Amniotic stem cell (primary cell): ENCODE measurements at regions not wholly inside any gene's neighbourhood (a gene's known extent, or its start where the extent isn't known, plus 50 kb on each side); places are given as distances from the start of the nearest gene placed in this dataset.
"Not testable (repeated sequence)": the region's sequence is repeated elsewhere in the genome, so short reads cannot be mapped to it uniquely, and the experiment has no call there.

Source experiments
- DNase-seq: peaks from one replicate; lab custom pipeline; 2025; lab: John Stamatoyannopoulos, UW

DNA sequence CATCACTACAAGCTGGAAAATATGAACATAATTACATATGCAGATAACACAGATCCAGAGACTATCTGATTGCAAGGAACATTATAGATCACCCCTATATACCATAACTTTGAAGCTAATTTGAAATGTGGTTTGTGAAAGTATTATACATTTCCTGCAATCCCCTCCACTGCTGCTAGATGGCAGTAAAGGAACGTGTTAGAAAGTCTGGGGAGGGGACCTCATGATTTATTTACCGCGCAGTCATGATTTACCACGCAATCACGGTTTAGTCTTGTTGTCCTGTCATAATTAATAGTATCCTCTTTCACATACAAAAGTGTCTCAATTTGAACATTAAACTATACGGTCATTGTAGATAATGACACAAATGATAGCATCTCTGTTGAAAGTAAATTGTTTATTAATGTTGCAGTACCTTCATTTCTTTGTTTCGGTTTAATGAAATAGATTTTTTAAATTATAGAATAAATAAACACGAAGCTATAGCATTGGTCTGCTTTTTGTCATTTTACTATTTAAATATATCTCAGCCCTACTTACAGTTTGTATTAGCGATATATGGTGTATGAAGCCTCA, 145.3 kb upstream of the PRSS1 start:
- peak; percentile 49 for DNase-seq

DNA sequence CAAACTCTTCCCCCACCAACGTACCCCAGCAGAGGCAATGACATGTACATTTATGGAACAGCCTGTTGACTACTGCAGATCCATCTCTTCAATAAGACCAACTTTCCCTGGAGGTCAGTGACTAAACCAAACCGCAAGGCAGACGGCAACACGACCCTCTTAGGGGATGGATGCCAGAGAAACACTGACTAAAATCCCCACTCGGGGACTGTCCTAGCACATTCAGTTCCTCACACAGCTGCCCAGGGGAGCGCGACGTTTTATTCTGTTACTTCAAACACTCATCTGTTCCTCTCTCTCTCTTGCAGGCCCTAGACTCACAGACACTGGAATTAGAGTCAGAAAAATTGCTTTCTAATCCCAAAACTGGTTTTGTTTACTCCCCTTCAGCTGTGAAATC, 146.5 kb upstream of the PRSS1 start:
- no peak for DNase-seq

DNA sequence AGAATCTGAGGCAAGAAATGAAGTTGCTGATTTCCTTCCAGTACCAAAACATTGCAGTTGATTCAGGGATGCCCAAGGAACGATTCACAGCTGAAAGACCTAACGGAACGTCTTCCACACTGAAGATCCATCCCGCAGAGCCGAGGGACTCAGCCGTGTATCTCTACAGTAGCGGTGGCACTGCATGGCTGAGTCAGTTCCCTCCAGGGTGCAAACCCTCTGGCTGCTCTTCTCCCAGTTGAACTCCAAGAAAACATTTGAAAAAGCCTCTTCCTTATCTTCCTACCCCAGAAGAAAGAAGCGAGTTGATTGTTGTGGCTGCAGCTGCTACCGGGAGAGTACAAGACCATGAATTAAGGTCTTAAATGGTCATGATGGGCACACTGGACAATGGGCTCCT, 147.1 kb upstream of the PRSS1 start:
- no peak for DNase-seq

DNA sequence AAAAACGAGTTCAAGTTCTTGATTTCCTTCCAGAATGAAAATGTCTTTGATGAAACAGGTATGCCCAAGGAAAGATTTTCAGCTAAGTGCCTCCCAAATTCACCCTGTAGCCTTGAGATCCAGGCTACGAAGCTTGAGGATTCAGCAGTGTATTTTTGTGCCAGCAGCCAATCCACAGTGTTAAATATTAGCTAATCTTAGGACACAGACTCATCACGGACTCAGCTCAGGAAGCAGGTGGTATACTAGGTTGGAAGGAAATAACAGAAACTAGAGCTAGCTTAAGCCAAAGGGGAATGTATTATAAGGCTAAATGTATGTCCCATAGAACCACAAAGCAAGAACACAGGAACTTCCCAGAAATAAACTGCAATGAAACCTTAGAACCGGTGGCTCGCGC, 151.0 kb upstream of the PRSS1 start:
- DNase-seq = no peak

DNA sequence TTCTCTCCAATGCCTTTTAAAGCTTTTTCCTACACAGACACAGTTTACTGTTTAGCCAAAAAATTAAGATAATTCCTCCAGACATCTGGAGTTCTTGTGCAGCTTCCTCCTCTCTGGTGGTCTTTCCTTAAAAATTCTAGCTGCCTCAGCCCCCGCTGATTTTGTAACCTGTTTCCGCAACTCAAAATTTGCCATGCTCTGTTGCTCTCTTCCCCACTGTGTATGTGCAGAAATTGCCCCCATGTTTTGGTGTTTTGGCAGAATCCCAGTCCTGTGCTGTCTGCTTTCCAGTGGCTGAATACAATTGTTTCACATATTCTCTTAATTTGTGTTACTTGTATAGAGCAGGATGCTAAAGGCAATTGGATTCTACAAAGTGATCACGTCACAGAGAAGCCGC, 151.7 kb upstream of the PRSS1 start:
- no peak for DNase-seq

DNA sequence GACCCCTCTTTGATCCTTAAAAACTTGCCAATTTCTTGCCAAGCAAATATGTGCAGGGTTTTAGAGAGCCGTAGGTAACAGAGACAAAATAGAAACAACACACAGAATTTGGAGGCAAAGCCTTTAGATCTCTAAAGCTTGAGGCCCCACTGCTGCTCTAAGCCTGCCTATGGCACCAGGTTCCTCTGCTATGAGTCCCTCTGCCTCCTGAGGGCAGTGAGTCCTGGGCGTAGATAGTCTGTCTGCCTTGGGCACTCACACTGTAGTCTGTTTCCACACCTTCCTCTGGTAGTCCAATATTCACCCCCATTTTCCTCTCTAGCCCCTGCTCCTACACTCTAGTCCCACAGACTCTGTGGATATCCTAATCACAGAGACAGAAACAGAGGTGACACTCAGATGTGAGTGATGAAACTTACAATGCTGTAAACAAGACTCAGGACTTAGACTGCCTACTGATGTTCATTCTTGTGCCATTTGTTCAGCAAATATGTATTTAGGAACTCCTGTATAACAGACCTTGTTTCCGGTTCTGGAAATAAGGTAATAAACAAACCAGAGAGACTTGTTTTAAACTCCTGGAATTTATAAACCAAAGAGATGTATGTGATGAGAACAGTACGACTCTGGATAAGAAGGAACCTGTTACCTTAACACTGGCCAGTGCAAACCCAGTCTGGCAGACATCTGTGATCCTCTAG, 153.3 kb upstream of the PRSS1 start:
- no peak for DNase-seq

- no peak for DNase-seq
These were observed 155.2 kb upstream of the PRSS1 start for GRCh38 chr7:142594078-142594477.

DNA sequence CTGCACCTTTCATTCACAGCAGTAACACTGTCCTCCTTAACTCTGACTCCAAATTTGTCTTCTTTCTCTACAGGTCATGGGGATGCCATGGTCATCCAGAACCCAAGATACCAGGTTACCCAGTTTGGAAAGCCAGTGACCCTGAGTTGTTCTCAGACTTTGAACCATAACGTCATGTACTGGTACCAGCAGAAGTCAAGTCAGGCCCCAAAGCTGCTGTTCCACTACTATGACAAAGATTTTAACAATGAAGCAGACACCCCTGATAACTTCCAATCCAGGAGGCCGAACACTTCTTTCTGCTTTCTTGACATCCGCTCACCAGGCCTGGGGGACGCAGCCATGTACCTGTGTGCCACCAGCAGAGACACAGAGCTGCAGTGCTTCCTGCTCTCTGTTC, 156.2 kb upstream of the PRSS1 start:
- no peak for DNase-seq

DNA sequence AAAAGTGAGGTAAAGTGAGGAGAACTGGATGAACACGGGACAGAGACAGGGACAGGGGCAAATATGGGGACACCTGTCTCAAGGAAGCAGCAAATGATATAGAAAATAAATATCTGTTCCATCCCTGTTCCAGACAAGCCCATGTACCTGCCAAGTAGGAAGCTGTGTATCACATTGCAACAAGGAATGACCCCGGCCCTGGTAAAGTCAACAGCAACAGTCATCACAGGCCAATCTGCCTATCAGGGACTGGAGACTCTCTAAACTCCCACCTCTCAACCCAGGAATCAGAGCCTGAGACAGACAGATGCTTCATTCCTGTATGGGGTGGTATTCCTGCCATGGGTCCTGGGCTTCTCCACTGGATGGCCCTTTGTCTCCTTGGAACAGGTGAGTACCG, 156.6 kb upstream of the PRSS1 start:
- no peak for DNase-seq

DNA sequence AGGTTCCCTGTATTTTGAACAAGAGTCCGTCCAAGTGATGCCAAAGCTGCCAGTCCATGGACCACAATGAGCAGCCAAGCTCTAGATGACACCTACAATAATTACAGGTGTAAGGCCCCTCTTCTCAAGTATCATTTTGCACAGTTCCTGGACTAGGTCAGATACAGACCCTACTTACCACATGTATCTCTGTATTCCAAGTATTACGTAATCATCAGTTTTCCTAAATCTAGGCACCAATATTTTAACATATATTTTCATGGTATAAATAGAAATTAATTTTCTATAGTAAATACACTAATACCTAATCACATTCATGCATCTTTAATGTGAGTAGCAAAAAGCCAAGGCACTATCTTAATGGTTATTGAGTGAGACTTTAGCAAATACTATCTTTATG, 157.0 kb upstream of the PRSS1 start:
- DNase-seq = no peak

DNA sequence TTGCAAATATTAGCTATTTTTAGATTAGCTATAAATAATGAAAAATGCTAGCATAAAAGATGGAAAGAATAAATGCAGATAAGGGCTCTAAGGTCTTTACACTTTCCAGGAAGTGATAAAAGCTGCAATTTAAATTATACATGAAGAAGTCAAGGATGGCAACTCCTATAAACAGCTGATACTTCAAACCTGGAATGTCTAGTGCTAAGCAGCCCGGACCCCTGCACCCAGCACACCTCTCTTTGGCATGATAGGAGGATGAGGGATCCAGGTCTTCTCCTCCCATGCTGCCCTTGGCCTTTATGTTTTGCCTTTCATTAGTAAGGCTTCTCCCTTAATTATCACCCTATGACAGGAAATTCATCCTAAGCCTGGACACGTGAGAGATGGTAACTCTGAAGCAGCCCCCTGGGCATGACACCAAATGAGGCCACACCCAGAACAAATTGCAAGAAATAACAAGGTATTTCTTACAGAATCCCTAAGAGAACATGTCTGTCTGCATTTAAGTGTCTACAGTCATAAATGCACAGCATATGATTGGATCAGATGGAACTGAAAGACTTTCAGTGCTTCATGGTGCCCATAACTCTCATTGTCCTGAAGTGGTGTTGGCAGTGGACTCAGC, 158.3 kb upstream of the PRSS1 start:
- DNase-seq = no peak

GRCh38 chr7:142590077-142590476, 159.2 kb upstream of the PRSS1 start:
- no peak for DNase-seq

- DNase-seq = peak; percentile 32
These were observed 161.6 kb upstream of the PRSS1 start for GRCh38 chr7:142587578-142588191.

DNA sequence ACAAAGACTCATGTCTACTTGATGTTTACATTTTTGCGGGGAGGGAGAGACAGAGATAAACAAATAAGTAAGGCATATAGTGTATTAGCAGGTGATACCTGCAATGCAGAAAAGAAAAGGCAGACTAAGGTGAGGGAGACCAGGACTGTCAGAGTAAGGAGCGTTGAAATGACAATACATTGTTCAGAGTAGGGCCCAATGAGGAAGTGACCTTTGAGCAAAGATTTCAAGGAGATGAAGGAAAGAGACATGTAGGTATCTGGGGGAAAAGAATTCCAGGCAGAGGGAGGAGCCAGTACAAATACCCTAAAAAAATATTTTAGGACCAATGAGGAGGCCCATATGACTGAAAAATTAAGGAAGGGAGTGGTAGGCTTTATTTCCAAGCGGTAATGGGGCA, 162.7 kb upstream of the PRSS1 start:
- no peak for DNase-seq

GRCh38 chr7:142585425-142585824, 163.8 kb upstream of the PRSS1 start:
- no peak for DNase-seq

- DNase-seq = no peak
These were observed 164.5 kb upstream of the PRSS1 start for GRCh38 chr7:142584765-142585164.

DNA sequence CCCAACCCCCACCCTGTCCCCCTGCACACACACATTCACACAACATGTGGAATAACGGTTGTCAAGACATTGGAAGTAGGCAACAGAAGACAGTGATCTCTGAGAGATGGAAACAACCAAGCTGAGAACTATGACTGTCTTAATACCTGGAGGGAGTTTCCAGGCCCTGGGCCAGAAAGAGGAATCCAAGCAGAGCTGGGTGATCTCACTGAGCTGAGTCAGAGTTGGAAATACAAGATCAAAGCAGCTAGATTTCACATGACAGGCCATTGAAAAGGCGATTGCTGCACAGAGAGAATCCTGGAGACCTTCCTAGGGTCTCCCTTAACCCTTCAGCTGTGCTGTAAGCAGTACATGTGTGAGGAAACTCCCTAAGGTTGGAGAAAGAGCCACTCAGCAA, 165.8 kb upstream of the PRSS1 start:
- DNase-seq = peak; percentile 68

- no peak for DNase-seq
These were observed 166.9 kb upstream of the PRSS1 start for GRCh38 chr7:142582351-142582750.

GRCh38 chr7:142581341-142581740, 167.9 kb upstream of the PRSS1 start:
- DNase-seq = no peak

DNA sequence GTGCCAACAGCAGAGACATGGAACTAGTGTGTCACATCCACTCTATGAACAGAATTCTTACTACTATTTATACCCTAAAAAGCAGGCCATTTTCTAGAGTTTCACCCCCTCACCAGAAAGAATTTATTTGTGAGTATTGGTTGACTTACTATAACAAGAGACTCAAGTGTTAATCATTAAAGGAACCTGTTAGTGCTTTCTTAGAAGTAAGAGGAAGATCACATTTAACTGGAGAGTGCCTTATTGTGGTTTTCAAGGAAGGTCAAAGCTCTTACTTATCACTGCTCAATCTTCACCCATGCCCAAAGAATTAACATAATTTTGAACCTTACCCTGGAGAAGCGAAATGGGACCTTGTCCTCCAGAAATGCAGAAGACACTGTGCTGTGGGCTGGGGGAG, 169.3 kb upstream of the PRSS1 start:
- DNase-seq = no peak

- DNase-seq = not testable (repeated sequence)
These were observed 173.9 kb upstream of the PRSS1 start for GRCh38 chr7:142575351-142575750.

- no peak for DNase-seq
These were observed 177.7 kb upstream of the PRSS1 start for GRCh38 chr7:142571581-142571980.

DNA sequence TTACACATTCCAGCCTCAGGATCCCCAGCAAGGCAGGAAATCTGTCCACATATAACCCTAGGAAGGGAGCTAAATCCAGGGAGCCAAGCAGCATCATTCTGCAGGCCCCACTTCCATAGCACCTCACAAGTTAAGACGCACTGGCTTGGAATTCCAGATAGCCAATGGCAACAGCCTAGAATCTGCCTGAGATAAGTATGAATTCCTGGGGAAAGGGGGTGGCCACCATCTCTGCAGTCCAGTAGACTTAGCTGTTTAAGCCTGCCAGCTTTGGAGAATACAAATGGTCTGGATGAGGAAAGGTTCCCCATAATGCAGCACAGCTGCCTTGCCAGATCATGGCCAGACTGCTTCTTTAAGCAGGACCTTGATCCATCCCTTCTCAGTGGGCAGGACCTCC, 179.4 kb upstream of the PRSS1 start:
- DNase-seq = no peak
